ENCODE measurements at regions not wholly inside any gene's neighbourhood (a gene's known extent, or its start where the extent isn't known, plus 50 kb on each side); places are given as distances from the start of the nearest gene placed in this dataset.

GRCh38 chr10:124156524-124157260 lies 63.3 kb upstream of the CHST15 start:
- Histone ChIP-seq H3K36me3 (ENCODE audit: control insufficient read depth, insufficient read depth, low read length) (no peaks in the 10 kb centered on the region), H3K4me3 (ENCODE audit: low read length) (no peak overlapping the region), H3K27me3 (ENCODE audit: control insufficient read depth, insufficient read depth, low read length) (no peaks in the 10 kb centered on the region), H3K4me1 (ENCODE audit: control insufficient read depth, insufficient read depth, low read length) (peaks cover 20% of the 10 kb centered on the region), H3K9me3 (ENCODE audit: control insufficient read depth, insufficient read depth, low read length) (no peaks in the 10 kb centered on the region), H3K27ac (ENCODE audit: low read length) (no peak overlapping the region)
- TF ChIP-seq CTCF (IDR thresholded peaks at IDR 0.05), result no peak
- H3K4me3 Mint-ChIP-seq, result no peak overlapping the region
- H3K27ac Mint-ChIP-seq, result no peak overlapping the region
- 80% methylated on average over 17 of the region's 17 CpGs for WGBS (ENCODE audit: insufficient coverage)
- no peaks in the 10 kb centered on the region for H3K9me3 Mint-ChIP-seq
- no peaks in the 10 kb centered on the region for H3K36me3 Mint-ChIP-seq
- DNase-seq (no peak), ATAC-seq (no peak)
- peaks cover 4 to 13% of the 10 kb centered on the region in 2 donors for H3K27me3 Mint-ChIP-seq (ENCODE audit: low read depth in 2 of 2)
- H3K4me1 Mint-ChIP-seq, result peaks cover 0 to 6% of the 10 kb centered on the region in 2 donors
- intact Hi-C loops (cut with micrococcal nuclease), result no loop called here

- H3K27me3 ChIP-seq (ENCODE audit: control insufficient read depth, insufficient read depth, low read length), result no peaks in the 10 kb centered on the region
- no peak for TF ChIP-seq CTCF (IDR thresholded peaks at IDR 0.05)
- peaks cover 7 to 8% of the 10 kb centered on the region in 2 donors for H3K27me3 Mint-ChIP-seq (ENCODE audit: low read depth in 2 of 2)
- no peaks in the 10 kb centered on the region for H3K9me3 Mint-ChIP-seq
- no peaks in the 10 kb centered on the region for H3K36me3 Mint-ChIP-seq
- H3K36me3 ChIP-seq (ENCODE audit: control insufficient read depth, insufficient read depth, low read length), result no peaks in the 10 kb centered on the region
- no peak for DNase-seq
- no peak for ATAC-seq
- H3K4me1 ChIP-seq (ENCODE audit: control insufficient read depth, insufficient read depth, low read length), result peaks cover 20% of the 10 kb centered on the region
- WGBS (ENCODE audit: insufficient coverage), result 95% methylated on average over 17 of the region's 17 CpGs
- intact Hi-C loops (cut with micrococcal nuclease), result no loop called here
- no peak overlapping the region for H3K4me3 Mint-ChIP-seq
- H3K9me3 ChIP-seq (ENCODE audit: control insufficient read depth, insufficient read depth, low read length), result no peaks in the 10 kb centered on the region
- H3K4me1 Mint-ChIP-seq, result peaks cover 0 to 6% of the 10 kb centered on the region in 2 donors
- no peak overlapping the region for H3K27ac ChIP-seq (ENCODE audit: low read length)
- H3K27ac Mint-ChIP-seq, result no peak overlapping the region
- no peak overlapping the region for H3K4me3 ChIP-seq (ENCODE audit: low read length)
Observed at GRCh38 chr10:124155781-124156435, 62.5 kb upstream of the CHST15 start.

GRCh38 chr10:124153023-124153826 lies 59.8 kb upstream of the CHST15 start:
- intact Hi-C loops (cut with micrococcal nuclease), result no loop called here
- no peak overlapping the region for H3K4me3 ChIP-seq (ENCODE audit: low read length)
- DNase-seq, result peak in 1 of 2 donors; percentile 57

More at GRCh38 chr10:124153023-124153826, 59.8 kb upstream of the CHST15 start:
- H3K4me3 Mint-ChIP-seq, result no peak overlapping the region
- no peaks in the 10 kb centered on the region for H3K27me3 ChIP-seq (ENCODE audit: control insufficient read depth, insufficient read depth, low read length)
- peaks cover 0 to 7% of the 10 kb centered on the region in 2 donors for H3K27me3 Mint-ChIP-seq (ENCODE audit: low read depth in 2 of 2)
- no peaks in the 10 kb centered on the region for H3K9me3 ChIP-seq (ENCODE audit: control insufficient read depth, insufficient read depth, low read length)
- TF ChIP-seq CTCF (IDR thresholded peaks at IDR 0.05), result no peak
- peak; percentile 56 to 81 (median 74) for ATAC-seq
- no peak overlapping the region for H3K27ac Mint-ChIP-seq
- H3K36me3 ChIP-seq (ENCODE audit: control insufficient read depth, insufficient read depth, low read length), result no peaks in the 10 kb centered on the region
- 13% methylated on average over 20 of the region's 20 CpGs for WGBS (ENCODE audit: insufficient coverage)
- H3K4me1 Mint-ChIP-seq, result peaks cover 0 to 6% of the 10 kb centered on the region in 2 donors
- no peaks in the 10 kb centered on the region for H3K36me3 Mint-ChIP-seq
- no peak overlapping the region for H3K27ac ChIP-seq (ENCODE audit: low read length)
- peaks cover 20% of the 10 kb centered on the region for H3K4me1 ChIP-seq (ENCODE audit: control insufficient read depth, insufficient read depth, low read length)
- H3K9me3 Mint-ChIP-seq, result no peaks in the 10 kb centered on the region
